HG02938 (cell line): ENCODE measurements at regions not wholly inside any gene's neighbourhood (a gene's known extent, or its start where the extent isn't known, plus 50 kb on each side); places are given as distances from the start of the nearest gene placed in this dataset.
A peak's percentile ranks its signal among the peaks of the same experiment; 100 is the strongest.

Experiments used
- ATAC-seq: cut with Tn5 transposase; IDR thresholded peaks from one replicate; pipeline ENCODE4 v1.9.1; 2021; ENCODE audit warnings: mild to moderate bottlenecking, moderate library complexity; ENCODE audit not compliant: unreplicated experiment

DNA sequence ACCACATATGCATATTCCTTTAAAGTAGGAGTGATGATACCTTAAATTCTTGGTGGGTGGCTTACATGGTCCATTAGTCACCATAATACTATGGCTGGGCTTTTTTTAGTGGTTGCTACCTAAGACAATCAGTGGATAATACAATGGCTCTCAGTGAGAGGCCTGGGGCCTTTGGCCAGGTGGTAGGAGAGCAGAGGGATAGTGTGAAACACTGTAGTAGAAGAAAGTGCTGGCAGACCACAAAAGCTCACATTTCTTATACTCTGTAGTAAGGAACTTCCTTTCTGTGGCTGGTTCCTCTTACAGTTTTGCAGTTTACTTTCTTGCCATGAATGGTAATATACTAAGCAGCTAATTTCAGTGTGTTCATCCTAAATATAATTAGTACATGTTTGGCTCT, 583.5 kb downstream of the XIRP2 start:
- ATAC-seq: peak; percentile 87

DNA sequence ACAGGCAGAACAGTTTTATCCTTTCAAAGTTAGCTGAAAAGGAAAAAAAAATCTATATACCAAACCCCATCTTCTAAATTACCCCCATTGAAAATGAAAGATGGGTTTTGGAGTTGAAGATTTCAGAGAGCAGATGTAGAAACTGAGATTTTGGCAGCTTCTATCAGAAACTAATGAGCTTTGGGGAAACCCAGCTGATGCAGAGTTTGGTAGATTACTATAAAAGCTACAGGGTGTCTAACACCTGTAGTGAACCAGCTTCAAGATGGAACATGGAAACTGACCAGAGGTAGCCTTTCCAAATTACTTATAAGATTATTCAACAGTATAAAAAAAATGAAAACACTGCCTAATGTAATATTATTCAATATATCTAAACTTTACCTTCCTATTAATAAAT, 583.1 kb downstream of the XIRP2 start:
- ATAC-seq: peak; percentile 56

DNA sequence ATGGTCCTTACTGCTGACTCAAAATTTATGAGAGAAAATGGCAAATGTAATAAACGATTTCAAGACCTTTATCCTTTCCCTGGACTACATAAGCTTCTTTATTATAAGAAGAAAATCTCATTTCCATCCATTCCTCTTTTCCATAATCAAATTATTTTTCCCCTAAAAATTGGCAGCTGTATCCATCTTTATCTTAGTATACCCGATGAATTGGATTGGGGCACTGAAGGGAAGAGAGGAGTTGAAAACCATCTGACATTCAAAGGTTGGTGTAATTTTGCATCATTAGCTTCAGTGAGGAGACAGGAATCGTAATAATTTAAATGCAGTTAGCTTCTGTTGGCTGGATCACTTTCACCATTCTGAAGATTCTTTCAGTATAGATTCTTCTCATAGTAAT, 574.1 kb downstream of the XIRP2 start:
- ATAC-seq: no peak

DNA sequence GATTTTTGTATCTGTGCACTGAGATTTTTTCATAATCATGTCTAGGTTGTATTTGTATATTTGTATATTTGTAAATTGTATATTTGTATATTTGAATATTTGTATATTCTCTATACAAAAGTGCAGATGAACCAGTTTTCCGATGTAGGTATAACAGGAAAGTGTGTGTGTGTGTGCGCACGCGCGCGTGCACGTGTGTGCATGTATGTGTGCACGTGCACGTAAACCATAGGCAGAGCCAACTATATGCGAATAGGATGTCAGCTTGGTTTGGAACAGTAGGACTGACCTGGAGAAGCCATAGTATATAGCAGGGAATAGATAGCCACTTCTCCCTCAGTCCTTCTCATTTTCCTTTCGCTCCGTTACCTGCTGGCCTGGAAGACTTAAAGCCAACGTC, 565.8 kb downstream of the XIRP2 start:
- no peak for ATAC-seq

DNA sequence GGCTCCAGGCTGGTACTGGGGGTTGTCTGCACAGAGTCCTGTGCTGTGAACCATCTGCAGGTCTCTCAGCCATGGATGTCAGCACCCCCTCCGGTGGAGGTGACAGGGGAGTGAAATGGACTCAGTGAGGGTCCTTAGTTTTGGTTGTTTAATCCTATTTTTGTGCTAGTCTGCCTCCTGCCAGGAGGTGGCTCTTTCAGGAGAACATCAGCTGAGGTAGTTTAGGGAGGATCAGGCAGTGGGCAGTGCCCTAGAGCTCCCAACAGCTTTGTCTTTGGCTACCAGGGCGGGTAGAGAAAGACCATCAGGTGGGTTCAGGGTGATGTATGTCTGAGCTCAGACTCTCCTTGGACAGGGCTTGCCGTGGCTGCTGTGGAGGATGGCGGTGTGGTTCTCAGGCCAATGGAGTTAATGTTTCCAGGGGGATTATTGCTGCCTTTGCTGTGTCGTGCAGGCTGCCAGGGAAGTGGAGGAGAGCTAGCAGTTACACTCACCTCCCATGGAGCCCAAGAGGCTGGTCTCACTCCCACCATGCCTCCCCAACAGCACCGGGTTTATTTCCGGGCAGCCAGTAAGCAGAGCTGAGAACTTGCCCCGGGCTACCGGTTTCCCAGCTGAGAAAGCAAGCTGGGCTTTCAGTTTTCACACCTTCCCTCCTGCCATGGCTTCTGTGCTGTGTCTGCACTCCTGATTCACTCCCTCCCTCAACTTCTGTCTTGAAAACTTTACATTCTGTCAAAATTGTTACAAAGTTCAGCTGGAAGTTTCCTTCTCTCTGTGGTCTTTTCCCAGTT, 563.4 kb downstream of the XIRP2 start:
- ATAC-seq: no peak

DNA sequence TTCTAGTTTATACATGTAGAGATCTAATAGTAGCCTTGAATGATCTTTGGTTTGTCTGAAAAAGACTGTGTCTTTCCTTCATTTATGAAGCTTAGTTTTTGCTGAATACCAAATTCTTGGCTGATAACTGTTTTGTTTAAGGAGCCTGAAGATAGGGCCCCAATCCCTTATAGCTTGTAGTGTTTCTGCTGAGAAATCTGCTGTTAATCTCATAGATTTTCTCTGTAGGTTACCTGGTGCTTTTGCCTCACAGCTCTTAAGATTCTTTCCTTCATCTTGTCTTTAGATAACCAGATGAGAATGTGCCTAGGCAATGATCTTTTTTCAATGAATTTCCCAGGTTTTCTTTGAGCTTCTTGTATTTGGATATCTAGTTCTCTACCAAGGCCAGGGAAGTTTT, 562.1 kb downstream of the XIRP2 start:
- ATAC-seq: no peak

DNA sequence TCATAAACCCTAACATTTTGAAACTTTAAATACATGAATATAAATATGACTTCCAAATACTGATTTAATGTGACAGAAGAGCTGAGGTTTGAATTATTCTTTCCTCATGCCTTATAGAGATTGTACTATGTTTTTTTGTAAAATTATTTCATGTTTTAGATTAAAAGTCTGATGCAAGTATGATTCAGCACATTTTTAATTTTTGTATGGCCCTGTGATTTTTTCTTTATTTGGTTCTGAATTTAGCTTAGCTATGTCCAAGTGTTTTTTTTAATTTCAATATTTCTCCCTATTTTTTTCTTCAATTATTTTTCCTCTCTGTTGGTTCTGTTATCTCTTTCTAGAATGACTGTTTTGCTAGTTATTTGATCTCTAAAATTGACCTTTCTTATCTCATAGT, 552.1 kb downstream of the XIRP2 start:
- no peak for ATAC-seq

DNA sequence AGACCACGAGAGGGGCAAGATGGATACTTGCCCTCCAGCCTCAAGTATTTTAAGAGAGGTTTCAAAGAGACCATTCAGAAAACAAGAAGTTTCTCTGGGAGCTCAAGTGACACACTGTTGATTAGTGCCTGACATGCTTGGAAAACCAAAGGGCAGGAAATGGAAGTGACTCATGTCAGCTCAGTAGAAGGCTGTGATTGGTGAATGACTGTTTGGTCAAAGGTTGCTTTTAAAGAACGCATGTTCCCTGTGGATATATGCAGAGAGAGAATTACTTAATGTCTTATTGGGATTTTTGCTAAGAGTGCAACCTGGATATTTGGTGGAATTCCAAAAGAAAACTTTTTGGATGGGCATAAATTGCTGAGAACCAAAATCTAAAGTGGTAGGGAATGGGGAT, 549.9 kb downstream of the XIRP2 start:
- no peak for ATAC-seq

DNA sequence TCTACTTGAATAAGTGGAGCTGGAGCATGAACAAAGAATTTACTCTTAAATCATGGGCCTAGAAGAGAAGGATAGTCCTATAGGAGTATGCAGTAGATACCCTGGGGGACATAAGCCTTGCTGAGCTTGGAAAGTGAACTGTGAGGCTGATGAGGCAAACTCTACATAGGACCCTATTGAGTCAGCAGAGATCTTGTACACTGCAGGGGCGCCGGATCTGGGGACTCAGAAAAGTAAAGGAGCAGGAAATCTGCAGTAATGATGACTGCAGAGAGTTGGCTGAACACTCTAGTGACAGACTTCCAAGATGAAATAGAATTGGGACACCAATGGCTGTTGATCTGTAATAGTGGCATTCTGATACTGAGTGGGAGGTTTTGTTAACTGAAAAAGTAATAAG, 543.7 kb downstream of the XIRP2 start:
- no peak for ATAC-seq

DNA sequence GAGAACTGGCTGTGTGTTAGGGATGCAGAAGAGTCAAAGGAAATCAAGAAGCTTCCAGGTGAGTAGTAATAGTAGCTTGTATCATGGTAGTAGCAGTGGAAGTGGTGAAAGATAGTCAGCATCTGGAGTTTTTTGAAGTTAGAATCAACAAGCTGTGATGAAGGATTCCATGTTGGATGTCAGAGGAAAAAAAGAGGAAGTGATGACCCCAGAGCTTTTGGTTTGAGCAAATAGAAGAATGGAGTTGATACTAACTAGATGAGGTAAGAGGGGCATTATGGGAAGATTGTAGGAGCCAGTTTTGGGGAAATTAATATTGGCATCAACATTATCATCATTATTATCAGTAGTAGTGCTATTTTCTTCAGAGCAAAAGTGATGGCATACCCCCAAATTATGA, 542.2 kb downstream of the XIRP2 start:
- no peak for ATAC-seq

DNA sequence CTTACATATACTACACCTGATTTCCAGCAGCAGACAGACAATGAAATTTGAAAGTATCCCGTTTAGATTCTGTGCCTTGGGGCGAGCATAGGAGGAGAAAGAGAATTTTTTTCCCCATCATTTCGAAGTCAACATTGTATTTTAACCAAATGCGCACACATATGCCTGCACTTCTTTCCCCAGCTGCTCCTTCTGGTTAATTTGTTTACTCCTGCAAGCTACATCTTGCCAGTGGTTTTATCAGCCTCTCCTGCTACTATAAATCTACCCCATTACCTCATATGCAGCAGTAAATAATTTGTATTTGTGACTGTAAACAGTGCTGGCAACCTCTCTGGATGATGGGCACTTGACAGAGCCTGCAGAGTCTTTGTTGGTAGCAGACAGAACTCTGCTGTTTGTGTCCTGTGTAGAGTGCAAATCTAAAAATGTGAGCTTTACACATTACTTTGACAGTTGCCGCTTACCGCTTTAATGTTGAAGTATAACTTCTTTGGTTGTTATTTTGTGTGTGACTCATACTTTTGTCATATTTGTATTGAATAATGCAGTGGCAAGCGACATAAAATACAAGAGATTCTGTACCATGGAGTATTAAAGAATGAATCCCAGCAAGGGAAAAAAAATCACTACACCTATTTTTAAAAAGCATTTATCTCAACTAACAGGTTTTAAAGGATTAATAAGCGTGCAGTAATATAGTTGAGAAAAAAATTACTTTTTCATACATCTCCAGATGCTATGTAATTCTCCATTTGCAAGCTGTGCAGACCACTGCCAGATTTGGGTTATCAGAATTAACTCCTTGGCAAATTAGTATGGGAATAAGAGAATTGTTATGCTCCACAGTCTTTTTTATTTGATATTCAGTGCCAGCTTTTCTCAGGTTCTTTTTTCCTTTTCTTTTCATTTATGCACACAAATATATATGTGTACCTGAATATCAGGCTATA, 536.8 kb downstream of the XIRP2 start:
- no peak for ATAC-seq

DNA sequence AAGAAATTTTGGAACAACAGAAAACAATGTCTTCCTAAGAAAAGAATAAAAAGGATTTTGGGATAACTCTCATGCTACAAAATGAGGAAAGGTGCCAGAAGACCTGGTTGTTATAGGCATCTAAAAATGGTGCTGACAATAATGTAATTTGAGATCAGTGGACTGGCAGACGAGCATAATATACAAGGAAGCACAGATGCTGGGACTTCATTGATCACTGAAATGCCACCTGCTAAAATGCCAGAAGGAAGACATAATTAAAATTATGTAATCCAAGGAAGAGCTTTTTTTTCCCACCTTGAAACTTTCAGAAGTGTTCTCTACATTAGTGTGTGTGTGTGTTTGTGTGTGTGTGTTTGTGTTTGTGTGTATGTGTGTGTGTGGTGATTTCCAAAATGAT, 535.9 kb downstream of the XIRP2 start:
- ATAC-seq: no peak

DNA sequence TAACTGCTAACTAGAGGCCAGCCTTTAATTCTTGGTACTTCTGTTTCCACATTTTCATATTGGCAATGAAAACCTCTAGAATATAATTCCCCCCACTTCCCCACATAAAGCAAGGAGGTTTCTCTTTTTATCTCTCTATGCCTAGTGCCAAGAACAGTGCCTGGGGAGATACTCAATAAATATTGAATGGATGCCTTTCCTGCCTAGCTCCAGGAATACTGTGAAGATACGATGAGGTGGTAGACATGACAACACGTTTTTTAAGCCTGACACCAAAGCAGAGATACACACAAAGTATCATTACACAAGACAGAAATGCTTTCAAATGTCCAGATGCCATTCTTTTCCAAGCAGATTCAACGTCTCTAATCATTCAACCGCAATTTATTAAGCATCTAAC, 535.5 kb downstream of the XIRP2 start:
- no peak for ATAC-seq

DNA sequence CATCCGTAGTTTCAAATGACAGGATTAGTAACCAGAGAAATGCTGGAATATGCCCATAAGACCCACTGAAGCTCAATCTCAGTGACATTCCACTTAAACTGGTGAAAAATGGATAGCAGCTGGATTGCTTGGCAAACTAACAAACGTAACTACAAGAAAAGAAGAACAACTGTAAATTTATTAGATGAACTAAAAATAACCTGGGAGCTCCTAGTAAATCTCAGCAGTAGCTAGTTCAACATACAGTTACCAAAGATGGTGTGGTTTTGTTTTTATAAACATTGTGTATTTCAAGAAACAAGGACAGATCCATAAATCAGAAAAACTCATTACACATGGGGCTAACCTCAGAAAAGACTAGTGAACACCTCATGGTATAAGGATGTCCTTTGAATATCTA, 531.9 kb downstream of the XIRP2 start:
- ATAC-seq: no peak

DNA sequence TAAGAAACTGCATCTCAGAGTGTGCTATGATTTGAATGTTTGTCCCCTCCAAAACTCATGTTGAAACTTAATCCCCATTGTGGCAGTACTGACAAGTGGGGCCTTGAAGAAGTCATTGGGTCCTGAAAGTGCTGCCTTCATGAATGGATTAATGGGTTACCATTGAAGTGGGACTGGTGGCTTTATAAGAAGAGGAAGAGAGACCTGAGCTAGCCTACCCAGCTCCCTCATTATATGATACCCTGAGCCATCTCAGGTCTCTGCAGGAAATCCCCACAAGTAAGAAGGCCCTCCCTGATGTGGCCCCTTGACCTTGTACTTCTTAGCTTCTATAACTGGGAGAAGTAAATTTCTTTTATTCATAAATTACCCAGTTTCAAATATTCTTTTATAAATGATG, 526.8 kb downstream of the XIRP2 start:
- ATAC-seq: no peak

DNA sequence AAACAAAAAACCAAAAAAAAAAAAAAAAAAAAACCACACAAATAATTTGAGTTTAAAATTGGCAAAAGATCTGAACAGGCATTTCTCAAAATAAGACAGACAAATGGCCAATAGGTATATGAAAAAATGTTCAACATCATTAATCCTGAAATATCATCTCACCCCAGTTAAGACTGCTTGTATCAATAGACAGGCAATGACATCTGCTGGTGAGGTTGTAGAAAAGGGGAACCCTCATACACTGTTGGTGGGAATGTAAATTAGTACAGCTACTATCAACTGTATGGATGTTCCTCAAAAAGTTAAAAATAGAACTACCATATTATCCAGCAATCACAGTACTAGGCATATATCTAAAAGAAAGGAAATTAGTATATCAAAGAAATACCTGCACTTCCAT, 523.1 kb downstream of the XIRP2 start:
- no peak for ATAC-seq

DNA sequence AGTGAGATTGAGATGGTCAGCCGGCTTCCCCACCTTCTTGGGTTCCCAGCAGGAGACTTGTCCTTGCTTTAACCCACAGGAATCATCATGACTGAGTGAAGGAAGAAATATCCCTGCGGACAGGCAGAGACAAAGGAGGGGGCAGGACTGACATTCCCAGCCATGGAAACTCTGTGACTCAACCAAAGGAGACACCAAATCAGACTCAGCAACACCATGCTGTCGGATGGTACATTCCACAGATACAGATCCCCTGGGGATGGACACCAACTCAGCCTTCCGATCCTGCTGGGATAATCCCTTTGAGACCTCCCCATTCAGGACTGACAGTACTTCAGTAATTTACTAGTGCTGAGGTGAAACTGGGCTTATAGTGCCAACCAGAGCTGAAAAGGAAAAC, 518.3 kb downstream of the XIRP2 start:
- no peak for ATAC-seq

DNA sequence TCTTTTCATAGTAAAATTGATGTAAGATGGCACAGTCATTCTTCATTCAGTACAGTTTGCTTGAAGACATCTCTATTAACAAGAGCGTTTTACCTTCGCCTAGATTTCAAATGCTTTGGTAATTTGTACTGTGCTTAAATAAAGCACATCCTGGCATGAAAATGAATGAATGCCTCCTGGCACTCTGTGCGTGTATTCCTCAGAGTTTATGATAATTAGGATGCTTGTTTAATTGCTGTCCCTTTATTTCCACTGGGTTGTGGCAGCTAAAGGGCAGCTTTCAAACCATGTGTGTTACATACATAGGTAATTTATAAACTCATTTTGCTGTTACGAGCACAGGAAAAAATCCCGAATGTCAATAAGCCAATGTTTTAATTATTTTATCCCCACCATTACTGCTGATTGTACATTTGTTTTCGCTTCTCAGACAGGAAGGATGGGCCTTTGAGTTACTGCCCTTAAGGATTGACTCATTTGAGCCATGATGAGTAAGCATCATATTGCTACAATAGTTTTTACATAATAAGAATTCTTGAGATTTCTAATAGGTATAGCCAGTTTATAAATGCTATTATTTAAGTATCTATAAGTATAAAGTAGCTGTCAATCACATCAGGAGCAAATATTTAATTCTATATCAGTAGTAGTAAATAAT, 516.5 kb downstream of the XIRP2 start:
- no peak for ATAC-seq

DNA sequence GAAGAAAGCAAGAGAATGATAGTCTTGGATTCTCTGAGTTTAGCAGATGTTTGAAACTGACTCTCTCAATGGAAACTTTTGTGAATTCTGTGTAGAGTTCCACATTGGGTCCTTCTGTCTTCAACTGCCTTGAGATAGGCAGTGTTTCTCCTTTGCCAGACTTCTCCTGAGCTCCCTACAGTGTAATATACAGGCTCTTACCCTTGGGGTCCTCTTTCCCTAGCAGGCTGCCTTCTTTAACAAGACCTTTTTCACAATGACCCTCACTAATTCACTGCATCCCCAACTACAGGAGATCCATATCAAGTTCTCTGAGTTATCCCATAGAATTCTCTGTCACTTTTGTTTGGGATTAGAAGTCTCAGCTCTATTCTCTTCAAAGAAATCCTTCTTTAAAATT, 513.0 kb downstream of the XIRP2 start:
- ATAC-seq: no peak

DNA sequence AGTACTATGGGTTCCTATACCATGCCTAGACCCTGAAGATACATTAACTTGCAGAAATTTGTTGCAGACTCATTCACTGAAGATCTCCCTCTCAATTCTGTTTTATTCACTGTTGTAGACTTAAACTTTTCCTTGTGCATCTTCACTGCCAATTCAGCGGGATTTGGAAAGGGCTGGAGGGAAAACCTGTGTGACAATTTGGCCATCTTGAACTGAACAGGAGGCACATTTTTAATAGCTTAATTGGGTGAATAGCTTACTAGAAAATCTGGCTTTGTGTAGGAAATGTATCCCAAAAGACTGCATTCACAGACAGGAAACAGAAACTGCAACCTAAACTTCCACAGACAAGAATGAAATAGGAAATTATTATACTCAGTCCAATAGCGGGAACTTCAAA, 512.3 kb downstream of the XIRP2 start:
- no peak for ATAC-seq

DNA sequence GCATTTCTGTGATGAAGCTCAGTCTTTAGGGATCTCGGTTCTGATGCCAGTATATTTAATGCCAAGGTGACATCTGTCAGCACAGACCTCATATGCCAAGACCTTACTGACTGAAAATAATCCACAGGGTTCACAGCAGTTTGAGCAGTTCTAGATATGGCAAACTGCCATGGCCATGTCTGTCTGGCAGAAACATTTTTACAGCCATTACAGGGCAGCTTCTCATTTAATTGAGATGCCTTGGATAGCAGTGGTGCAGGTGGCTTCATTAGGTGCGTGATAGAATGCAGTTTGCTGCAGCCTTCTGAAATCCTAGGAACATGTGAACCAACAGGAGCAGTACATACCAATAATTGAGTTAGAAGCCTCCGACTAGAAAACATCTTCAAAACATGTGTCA, 510.6 kb downstream of the XIRP2 start:
- ATAC-seq: no peak

DNA sequence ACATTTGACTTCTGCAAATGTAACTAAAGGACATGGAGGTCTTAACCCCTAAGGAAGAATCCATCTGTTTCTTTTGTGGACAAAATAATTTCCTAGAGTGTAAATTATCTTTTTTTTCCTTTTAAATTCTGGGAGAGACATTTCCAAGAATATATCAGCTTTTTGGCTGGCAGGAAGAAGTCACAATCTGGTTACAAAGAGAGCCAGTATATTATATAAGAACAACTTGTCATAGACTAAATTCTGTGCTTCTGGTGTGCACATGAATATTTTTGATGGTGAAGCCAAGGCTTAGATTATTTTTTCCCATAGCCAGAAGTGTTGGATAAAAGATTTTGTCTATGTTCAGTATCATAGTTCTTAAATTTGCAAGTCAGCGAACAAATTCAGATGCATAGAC, 500.6 kb downstream of the XIRP2 start:
- ATAC-seq: no peak
